BJ (cell line): ENCODE measurements at regions not wholly inside any gene's neighbourhood (a gene's known extent, or its start where the extent isn't known, plus 50 kb on each side); places are given as distances from the start of the nearest gene placed in this dataset.

Source experiments
- CTCF ChIA-PET: fragments of 350-600 bp; formaldehyde crosslinking; extraction: SDS; loops from one replicate; lab custom pipeline; 2021; ENCODE audit warnings: antibody characterized with exemption, inconsistent platforms; lab: Yijun Ruan, JAX
- POLR2A ChIA-PET: fragments of 300-600 bp; sonication (Branson Sonifier 250); formaldehyde crosslinking; extraction: SDS; loops from one replicate; lab custom pipeline; 2021; ENCODE audit warnings: antibody characterized with exemption; lab: Charles Lee
- DNase-seq: peaks from one replicate; pipeline ENCODE4 v3.0.0-alpha.2; 2011; ENCODE audit warnings: low read depth
- H3K27me3 ChIP-seq: 2 replicates; pipeline ENCODE4 v1.6.0; 2011; ENCODE audit warnings: low read length; ENCODE audit not compliant: control insufficient read depth, insufficient read depth
- H3K36me3 ChIP-seq: 2 replicates; pipeline ENCODE4 v1.5.1; 2011; ENCODE audit warnings: low read length; ENCODE audit not compliant: control insufficient read depth, insufficient read depth
- H3K4me3 ChIP-seq: 2 replicates; pipeline ENCODE4 v1.5.1; 2011; ENCODE audit warnings: low read depth, mild to moderate bottlenecking, control low read depth, low read length
- CTCF ChIP-seq: IDR thresholded peaks from 2 replicates; pipeline ENCODE4 v1.5.1; 2011; ENCODE audit warnings: low read depth, mild to moderate bottlenecking, control low read depth, inconsistent platforms, low read length, moderate library complexity; ENCODE audit not compliant: insufficient read depth

- Histone ChIP-seq H3K36me3 (no peaks in the 10 kb centered on the region), H3K27me3 (no peaks in the 10 kb centered on the region), H3K4me3 (no peak overlapping the region)
- ChIA-PET POLR2A (no interaction called here), CTCF (no interaction called here)
- no peak for TF ChIP-seq CTCF
- no peak for DNase-seq
Measured at GRCh38 chr2:122486705-122487415, 731.4 kb downstream of the TSN start.

GRCh38 chr2:122491011-122491410 lies 735.6 kb downstream of the TSN start:
- DNase-seq: no peak
- no peak for TF ChIP-seq CTCF
- ChIA-PET CTCF (no interaction called here), POLR2A (no interaction called here)
- Histone ChIP-seq H3K4me3 (no peak overlapping the region), H3K27me3 (no peaks in the 10 kb centered on the region), H3K36me3 (no peaks in the 10 kb centered on the region)

DNA sequence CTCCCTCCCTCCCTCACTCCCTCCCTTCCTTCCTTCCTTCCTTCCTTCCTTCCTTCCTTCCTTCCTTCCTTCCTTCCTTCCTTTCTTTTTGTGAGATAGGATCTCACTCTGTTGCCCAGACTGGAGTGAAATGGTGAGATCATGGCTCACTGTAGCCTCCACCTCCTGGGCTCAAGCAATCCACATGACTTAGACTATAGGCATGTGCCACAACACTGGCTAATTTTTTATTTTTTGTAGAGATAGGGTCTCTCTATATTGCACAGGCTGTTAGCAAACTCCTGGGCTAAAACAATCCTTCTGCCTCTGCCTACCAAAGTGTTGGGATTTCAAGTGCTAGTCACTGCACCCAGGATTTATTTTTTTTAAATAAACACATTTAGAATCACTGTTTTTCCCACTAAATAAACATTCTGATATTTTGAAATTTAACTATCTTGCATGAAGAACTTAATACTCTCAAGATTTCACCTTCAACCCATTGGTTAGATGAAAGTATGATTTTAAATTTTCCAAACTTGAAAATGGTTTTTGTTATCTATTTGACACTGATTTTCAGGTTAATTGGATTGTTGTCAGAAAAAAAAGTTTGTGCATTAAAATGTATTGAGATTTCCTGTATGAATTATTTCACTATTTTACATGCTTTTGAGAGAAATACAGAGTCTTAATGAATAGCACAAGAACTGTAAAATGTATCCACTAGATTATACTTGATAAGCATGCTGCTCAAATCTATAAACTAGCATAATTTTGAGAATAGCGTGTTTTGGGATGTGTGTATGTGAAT lies 745.1 kb downstream of the TSN start:
- DNase-seq: no peak
- CTCF ChIA-PET: no interaction called here
- Histone ChIP-seq H3K27me3 (no peaks in the 10 kb centered on the region), H3K4me3 (no peak overlapping the region), H3K36me3 (no peaks in the 10 kb centered on the region)
- TF ChIP-seq CTCF: no peak
- POLR2A ChIA-PET: no interaction called here

- DNase-seq: no peak
- Histone ChIP-seq H3K27me3 (no peaks in the 10 kb centered on the region), H3K36me3 (no peaks in the 10 kb centered on the region), H3K4me3 (no peak overlapping the region)
- no peak for TF ChIP-seq CTCF
- ChIA-PET POLR2A (no interaction called here), CTCF (no interaction called here)
Measured at GRCh38 chr2:122506620-122507019, 751.2 kb downstream of the TSN start.

- no peak for TF ChIP-seq CTCF
- no peak overlapping the region for H3K4me3 ChIP-seq
- POLR2A ChIA-PET: no interaction called here
- CTCF ChIA-PET: no interaction called here
- H3K36me3 ChIP-seq: no peaks in the 10 kb centered on the region
- DNase-seq: no peak
- H3K27me3 ChIP-seq: no peaks in the 10 kb centered on the region
Measured at GRCh38 chr2:122507261-122507660, 751.8 kb downstream of the TSN start.
